T-helper 17 cell (primary cell): ENCODE measurements at regions not wholly inside any gene's neighbourhood (a gene's known extent, or its start where the extent isn't known, plus 50 kb on each side); places are given as distances from the start of the nearest gene placed in this dataset.
"Not testable (repeated sequence)": the region's sequence is repeated elsewhere in the genome, so short reads cannot be mapped to it uniquely, and the experiment has no call there.

ENCODE experiments used
- ATAC-seq: fragments of 150-1000 bp; cut with Tn5 transposase; 2 replicates; pipeline ENCODE4 v1.10.0; 2021; ENCODE audit warnings: mild to moderate bottlenecking, moderate library complexity
- DNase-seq, 3 donors: peaks; one replicate each; pipeline versions ENCODE4 v3.0.0 to v3.0.0-alpha.2; 2020 to 2021
- H3K9me3 ChIP-seq: one replicate; pipeline ENCODE4 v1.7.0; 2013; ENCODE audit warnings: low read length, mild to moderate bottlenecking; ENCODE audit not compliant: control insufficient read depth, poor library complexity, severe bottlenecking
- H3K27ac Mint-ChIP-seq: one replicate; pipeline ENCODE4 v1.8.0; 2022; ENCODE audit warnings: mild to moderate bottlenecking, moderate library complexity, mixed read lengths
- H3K27me3 Mint-ChIP-seq: one replicate; pipeline ENCODE4 v1.8.0; 2022; ENCODE audit warnings: mixed read lengths
- H3K36me3 Mint-ChIP-seq: one replicate; pipeline ENCODE4 v1.8.0; 2022; ENCODE audit warnings: low read depth, mixed read lengths
- H3K4me1 Mint-ChIP-seq: one replicate; pipeline ENCODE4 v1.8.0; 2022; ENCODE audit warnings: mild to moderate bottlenecking, mixed read lengths
- H3K4me3 Mint-ChIP-seq: one replicate; pipeline ENCODE4 v1.8.0; 2022; ENCODE audit warnings: mild to moderate bottlenecking, moderate library complexity, mixed read lengths

DNA sequence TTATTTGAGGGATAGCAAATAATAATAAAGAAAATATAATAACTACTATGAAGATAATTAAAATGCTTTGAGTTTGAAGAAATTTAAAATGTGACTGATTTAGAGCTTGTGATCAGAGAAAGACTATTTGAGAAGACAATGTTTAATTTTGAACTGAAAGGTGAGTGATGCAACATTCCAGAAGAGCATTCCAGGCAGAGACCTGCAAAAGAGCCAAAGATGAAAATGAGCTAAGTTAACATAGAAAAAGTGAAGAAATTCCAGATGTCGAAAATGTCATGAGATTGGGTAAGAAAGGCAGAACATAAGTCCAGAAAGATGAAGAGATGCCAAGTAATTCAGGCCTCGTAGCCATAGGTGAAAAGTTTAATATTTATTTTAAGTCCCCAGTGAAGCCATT, 215.8 kb downstream of the FSIP2 start:
- no peak for ATAC-seq
- Mint-ChIP-seq H3K27ac (no peak overlapping the region), H3K4me3 (no peak overlapping the region), H3K4me1 (no peaks in the 10 kb centered on the region), H3K27me3 (no peaks in the 10 kb centered on the region), H3K36me3 (no peaks in the 10 kb centered on the region)
- no peak for DNase-seq
- H3K9me3 ChIP-seq: no peaks in the 10 kb centered on the region

DNA sequence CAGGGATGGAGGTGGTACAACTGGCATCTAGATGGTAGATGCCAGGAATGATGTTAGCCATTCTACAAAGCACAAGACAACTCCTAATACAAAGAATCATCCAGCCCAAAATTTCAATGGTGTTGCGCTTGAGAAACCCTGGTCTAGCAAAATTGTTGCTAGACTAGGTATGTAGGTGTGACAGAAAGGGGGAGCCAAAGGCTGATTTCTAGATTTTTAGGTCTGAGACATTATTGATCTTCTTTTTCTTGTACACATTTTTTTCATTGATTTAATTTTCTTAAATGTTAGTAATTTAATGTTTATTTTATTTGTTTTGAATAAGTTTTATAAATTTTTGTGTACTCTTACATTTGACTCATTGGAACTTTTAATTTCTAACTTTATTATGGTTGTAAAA, 216.4 kb downstream of the FSIP2 start:
- H3K27me3 Mint-ChIP-seq: no peaks in the 10 kb centered on the region
- H3K27ac Mint-ChIP-seq: no peak overlapping the region
- no peak overlapping the region for H3K4me3 Mint-ChIP-seq
- DNase-seq: no peak
- no peaks in the 10 kb centered on the region for H3K36me3 Mint-ChIP-seq
- ATAC-seq: no peak
- no peaks in the 10 kb centered on the region for H3K4me1 Mint-ChIP-seq
- no peaks in the 10 kb centered on the region for H3K9me3 ChIP-seq

DNA sequence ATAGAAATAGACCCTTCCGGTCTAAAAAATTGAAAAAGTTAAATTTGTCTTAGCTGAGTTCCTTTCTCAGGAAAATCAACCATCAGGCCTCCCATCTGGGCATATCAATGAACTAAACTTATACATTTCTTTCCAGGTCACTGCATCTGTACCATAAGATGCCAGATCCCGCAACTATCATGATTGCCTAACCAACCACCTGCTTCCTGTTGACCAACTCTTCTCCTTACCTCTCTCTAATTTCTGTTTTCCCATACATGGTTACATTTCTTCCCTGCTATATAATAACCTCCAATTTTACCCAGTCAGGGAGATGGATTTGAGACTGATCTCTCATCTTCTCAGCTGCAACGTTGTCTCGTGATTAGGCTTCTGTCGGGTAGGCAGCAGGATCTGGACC, 228.7 kb downstream of the FSIP2 start:
- Mint-ChIP-seq H3K27me3 (no peaks in the 10 kb centered on the region), H3K27ac (no peak overlapping the region), H3K36me3 (no peaks in the 10 kb centered on the region), H3K4me1 (no peaks in the 10 kb centered on the region), H3K4me3 (no peak overlapping the region)
- ATAC-seq (no peak), DNase-seq (no peak)
- no peaks in the 10 kb centered on the region for H3K9me3 ChIP-seq

DNA sequence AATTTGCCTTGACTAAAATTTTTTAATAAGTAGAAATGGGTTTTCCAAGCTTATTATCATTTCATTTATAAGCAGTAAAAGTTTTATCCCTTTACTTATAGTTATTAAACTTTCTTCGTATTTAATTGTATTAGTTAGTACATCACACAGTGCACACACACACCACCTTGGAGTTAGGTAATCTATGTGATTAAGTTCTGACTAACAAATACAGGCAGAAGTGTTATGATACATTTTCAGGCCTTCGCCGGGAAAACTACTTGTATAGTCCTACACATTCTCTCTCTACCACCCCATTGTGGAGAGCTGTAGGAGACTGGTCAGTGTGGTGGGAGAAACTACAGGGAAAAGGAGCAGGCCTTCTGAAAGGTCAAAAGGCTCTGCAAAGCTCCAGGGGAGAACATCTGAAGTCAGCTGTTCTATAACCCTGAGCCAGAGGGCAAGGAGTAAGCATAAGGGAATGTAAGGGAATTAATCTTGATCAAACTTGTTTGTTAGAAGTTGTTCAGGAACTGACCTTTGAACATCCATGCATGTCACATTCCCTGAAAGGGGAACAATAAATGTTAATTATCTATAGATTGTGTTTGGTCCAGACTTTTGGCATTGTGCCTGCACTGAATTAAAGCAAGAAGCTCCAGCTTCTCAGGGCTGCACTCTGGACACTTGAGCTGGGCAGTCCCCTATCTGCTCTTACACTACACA, 231.7 kb downstream of the FSIP2 start:
- ATAC-seq: no peak
- Mint-ChIP-seq H3K4me1 (no peaks in the 10 kb centered on the region), H3K4me3 (no peak overlapping the region), H3K36me3 (no peaks in the 10 kb centered on the region), H3K27ac (no peak overlapping the region), H3K27me3 (no peaks in the 10 kb centered on the region)
- no peak for DNase-seq
- no peaks in the 10 kb centered on the region for H3K9me3 ChIP-seq

DNA sequence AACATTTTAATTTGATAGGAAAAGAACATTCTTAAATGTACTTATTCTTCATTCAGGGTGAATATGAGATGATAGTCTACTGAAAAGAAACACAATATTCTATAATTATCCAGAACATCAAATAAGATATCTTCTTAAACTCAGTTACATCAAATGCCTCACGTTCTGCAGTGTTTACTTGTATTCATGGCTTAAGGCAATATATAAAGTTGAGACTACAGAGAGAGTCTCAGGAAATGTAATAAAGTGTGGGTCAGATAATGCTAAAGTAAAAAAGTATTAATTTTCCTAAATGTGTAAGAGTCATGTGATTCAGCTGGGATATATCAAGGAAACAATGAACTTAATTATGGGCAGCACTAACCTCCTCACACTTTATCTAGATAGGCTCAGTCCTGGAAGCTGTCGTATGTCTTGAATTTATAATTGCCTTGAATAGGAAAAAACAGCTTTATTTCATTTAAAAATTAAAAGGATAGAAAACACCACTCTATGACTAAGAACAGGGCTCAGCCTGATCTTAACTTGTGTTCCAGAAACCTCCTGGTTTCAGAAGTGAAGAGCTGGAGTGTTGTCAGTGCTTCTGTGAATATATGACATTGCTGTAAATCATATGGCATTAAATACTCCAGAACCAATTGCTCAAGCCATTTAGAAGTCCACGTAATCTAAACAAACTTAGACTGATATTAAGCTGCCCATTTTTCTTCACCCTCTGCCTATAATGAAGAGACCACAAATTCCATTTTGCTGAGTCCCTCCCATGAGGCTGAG, 240.2 kb downstream of the FSIP2 start:
- Mint-ChIP-seq H3K27me3 (no peaks in the 10 kb centered on the region), H3K27ac (no peak overlapping the region), H3K4me1 (no peaks in the 10 kb centered on the region), H3K36me3 (no peaks in the 10 kb centered on the region), H3K4me3 (no peak overlapping the region)
- DNase-seq (no peak), ATAC-seq (no peak)
- no peaks in the 10 kb centered on the region for H3K9me3 ChIP-seq

DNA sequence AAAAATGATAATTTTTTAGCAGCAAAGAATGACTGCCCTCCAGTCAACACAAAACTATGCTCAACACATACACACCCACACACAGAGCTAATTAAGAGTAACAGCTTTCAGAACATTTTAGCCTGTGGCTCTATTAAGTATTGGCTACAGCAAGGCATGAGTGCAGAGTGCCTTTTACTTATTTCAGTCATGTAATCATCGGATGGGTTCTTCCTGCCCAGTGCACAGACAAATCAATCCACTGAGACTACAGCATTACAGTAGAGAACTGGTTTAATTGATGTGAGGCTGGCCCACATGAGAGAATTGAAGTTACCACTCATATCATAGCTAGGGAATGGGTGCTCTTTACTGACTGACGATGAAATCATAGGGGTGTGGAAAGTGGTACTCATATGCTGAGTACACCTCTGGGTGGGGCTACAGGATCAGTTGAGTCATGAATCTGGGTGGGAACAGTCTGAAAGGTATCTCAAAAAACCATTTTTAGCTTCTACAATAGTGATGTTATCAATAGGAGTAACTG, 241.0 kb downstream of the FSIP2 start:
- no peak for ATAC-seq

DNA sequence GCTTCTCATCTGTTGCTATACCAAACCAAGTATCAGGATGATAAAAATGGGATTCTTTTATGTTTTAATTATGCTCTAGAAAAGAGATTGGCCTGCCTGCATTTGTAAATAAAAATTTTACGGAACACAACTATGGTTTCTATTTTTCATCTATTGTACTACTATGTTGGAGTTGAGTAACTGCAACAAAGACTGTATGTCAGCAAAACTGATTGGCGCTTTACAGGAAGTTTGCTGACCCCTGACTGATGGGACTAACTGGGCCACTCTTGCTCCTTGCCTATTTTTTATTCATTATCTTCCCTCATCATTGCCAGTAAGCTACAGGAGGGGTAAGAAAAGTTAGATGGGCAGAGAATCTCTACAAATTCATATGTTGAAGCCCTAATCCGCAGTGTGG, 242.3 kb downstream of the FSIP2 start:
- H3K4me1 Mint-ChIP-seq: no peaks in the 10 kb centered on the region
- no peaks in the 10 kb centered on the region for H3K36me3 Mint-ChIP-seq
- no peak for DNase-seq
- no peak for ATAC-seq
- no peak overlapping the region for H3K4me3 Mint-ChIP-seq
- no peaks in the 10 kb centered on the region for H3K27me3 Mint-ChIP-seq
- H3K27ac Mint-ChIP-seq: no peak overlapping the region
- no peaks in the 10 kb centered on the region for H3K9me3 ChIP-seq

More for the DNA sequence above, 241.0 kb downstream of the FSIP2 start:
- Mint-ChIP-seq H3K4me1 (no peaks in the 10 kb centered on the region), H3K27me3 (no peaks in the 10 kb centered on the region), H3K4me3 (no peak overlapping the region), H3K36me3 (no peaks in the 10 kb centered on the region), H3K27ac (no peak overlapping the region)
- H3K9me3 ChIP-seq: no peaks in the 10 kb centered on the region
- no peak for DNase-seq

DNA sequence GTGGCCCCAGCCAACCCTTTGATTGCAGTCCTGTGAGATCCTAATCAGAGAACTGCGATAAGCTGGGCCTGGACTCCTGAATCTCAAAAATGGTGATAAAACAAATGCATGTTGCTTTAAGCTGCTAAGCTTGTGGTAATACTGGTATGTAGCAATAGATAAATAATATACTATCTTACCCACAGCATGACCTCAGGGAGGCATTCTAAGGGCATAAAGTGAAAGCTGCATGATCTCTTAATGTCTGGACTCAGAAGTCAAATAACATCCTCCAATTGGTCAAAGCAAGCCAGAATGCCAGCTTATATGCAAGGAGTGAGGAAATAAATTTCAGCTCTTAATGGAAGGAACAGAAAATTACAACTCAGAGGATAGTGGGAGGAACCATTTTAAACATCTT, 246.1 kb downstream of the FSIP2 start:
- no peak for DNase-seq
- no peak for ATAC-seq
- H3K36me3 Mint-ChIP-seq: no peaks in the 10 kb centered on the region
- H3K4me1 Mint-ChIP-seq: no peaks in the 10 kb centered on the region
- no peak overlapping the region for H3K27ac Mint-ChIP-seq
- no peaks in the 10 kb centered on the region for H3K27me3 Mint-ChIP-seq
- H3K9me3 ChIP-seq: no peaks in the 10 kb centered on the region
- H3K4me3 Mint-ChIP-seq: no peak overlapping the region

DNA sequence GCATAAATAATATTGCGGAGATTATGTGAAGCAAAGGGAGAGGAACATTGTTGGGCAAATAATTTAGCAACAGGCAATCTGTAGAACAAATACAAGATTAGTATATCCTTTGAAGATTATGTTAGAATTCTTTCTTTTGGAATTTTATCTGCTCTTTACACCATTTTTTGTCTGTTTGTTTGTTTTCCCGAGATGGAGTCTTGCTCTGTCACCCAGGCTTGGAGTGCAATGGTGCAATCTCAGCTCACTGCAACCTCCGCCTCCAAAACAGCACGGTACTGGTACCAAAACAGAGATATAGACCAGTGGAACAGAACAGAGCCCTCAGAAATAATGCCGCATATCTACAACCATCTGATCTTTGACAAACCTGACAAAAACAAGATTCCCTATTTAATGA, 250.3 kb downstream of the FSIP2 start:
- not testable (repeated sequence) for H3K36me3 Mint-ChIP-seq, H3K4me3 Mint-ChIP-seq, H3K9me3 ChIP-seq, H3K4me1 Mint-ChIP-seq, H3K27me3 Mint-ChIP-seq, ATAC-seq, H3K27ac Mint-ChIP-seq, DNase-seq

DNA sequence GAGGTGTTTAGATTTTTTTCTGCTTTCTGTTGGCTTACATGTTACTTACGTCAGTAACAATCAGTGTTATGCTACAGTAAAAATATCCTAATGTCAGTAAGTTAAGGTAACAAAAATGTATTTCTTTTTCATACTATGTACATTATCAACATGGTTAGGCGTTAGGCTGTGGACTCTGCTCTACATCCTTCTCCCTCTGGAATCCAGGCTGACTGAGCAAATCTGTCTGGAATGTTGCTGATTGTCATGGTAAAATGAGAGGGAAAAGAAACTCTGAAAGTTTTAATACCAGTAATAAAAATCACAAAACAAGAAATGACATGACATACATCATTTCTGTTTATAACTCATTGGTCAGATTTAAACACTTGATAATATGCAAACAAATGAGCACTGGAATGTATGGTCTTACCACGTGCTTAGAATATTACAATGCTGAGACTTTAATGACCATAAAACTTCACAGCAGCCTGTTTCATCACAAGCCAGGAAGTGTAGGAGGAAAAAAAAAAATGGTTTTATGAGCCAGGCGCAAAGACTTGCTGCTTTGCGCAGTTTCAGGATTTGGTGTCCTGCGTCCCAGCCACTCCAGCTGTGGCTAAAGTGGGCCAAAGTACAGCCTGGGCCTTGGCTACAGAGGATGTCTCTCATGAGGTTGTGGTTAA, 252.4 kb downstream of the FSIP2 start:
- no peaks in the 10 kb centered on the region for H3K9me3 ChIP-seq
- Mint-ChIP-seq H3K4me3 (no peak overlapping the region), H3K36me3 (no peaks in the 10 kb centered on the region), H3K4me1 (no peaks in the 10 kb centered on the region), H3K27ac (no peak overlapping the region), H3K27me3 (no peaks in the 10 kb centered on the region)
- DNase-seq: no peak
- no peak for ATAC-seq

DNA sequence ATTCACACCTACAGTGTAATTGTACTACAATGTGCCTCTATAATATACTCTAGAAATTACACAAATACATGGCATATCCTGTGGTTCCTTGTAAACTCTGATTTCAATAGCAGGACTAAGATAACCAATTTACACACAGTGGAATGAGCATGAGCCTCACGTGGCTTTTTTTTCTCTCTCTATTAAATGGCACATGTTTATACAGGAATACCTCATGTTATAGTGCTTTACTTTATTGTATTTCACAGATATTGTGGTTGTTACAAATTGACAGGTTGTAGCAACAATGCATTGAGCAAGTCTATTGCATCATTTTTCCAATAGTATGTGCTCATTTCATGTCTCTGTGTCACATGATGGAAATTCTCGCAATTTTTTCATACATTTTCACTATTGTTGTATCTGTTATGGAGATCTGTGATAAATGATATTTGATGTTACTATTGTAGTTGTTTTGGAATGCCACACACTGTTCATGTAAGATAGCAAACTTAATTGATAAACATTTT, 260.0 kb downstream of the FSIP2 start:
- Mint-ChIP-seq H3K4me3 (no peak overlapping the region), H3K4me1 (no peaks in the 10 kb centered on the region), H3K36me3 (no peaks in the 10 kb centered on the region), H3K27me3 (no peaks in the 10 kb centered on the region), H3K27ac (no peak overlapping the region)
- ATAC-seq (no peak), DNase-seq (no peak)
- no peaks in the 10 kb centered on the region for H3K9me3 ChIP-seq

DNA sequence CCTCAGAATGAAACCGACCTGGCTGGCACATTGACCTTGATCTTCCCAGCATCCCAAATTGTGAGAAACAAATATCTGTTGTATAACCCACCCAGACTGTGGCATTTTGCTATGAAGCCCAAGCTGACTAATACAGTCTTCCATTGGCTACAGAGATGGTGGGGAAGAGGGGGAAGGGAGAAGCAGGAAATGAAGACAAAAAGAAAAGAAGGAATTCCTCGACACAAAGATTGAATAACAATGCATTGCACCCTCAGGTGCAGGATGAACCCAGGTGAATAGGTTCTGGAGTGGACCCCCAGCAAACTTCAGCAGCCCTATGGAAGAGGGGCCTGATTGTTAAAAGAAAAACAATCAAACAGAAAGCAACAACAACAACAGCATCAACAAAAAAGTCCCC, 270.7 kb downstream of the FSIP2 start:
- H3K9me3 ChIP-seq: no peaks in the 10 kb centered on the region
- Mint-ChIP-seq H3K27me3 (no peaks in the 10 kb centered on the region), H3K27ac (no peak overlapping the region), H3K4me1 (no peaks in the 10 kb centered on the region), H3K36me3 (peaks cover 5% of the 10 kb centered on the region), H3K4me3 (no peak overlapping the region)
- no peak for ATAC-seq
- no peak for DNase-seq

DNA sequence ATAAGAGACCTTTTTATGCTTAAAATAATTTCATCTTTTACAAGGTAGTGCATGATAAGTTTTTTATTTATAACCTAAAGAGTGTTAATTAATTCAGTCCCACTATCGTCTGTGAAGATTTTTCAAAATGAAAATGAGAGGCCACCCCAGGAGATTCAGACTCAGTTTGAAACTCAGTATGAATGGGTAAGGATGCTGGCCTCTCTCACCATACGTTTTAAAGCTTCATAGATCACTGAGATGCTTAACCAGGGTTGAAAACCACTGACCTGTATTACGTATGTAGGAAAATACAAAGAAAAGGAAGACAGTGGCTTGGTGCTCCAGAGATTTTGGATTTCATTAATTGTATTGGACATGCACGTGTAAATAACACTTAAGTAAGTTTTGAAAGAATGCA, 278.7 kb downstream of the FSIP2 start:
- H3K9me3 ChIP-seq: no peaks in the 10 kb centered on the region
- H3K36me3 Mint-ChIP-seq: peaks cover 3% of the 10 kb centered on the region
- no peaks in the 10 kb centered on the region for H3K4me1 Mint-ChIP-seq
- DNase-seq (no peak), ATAC-seq (no peak)
- H3K4me3 Mint-ChIP-seq: no peak overlapping the region
- no peak overlapping the region for H3K27ac Mint-ChIP-seq
- H3K27me3 Mint-ChIP-seq: no peaks in the 10 kb centered on the region
